Activated T-cell treated with anti-CD3 and anti-CD28 coated beads for 4 hours (primary cell): ENCODE measurements at regions not wholly inside any gene's neighbourhood (a gene's known extent, or its start where the extent isn't known, plus 50 kb on each side); places are given as distances from the start of the nearest gene placed in this dataset.
"Not testable (repeated sequence)": the region's sequence is repeated elsewhere in the genome, so short reads cannot be mapped to it uniquely, and the experiment has no call there.

Experiments used
- DNase-seq: peaks from one replicate; pipeline ENCODE4 v3.0.0-alpha.2; 2020

GRCh38 chr6:22171006-22171405 is 125.8 kb downstream of the PRL start:
- DNase-seq, result not testable (repeated sequence)

GRCh38 chr6:22171885-22172284 is 125.0 kb downstream of the PRL start:
- DNase-seq, result not testable (repeated sequence)

GRCh38 chr6:22173311-22173710 is 123.5 kb downstream of the PRL start:
- DNase-seq, result no peak

GRCh38 chr6:22180250-22180649 is 116.6 kb downstream of the PRL start:
- not testable (repeated sequence) for DNase-seq

GRCh38 chr6:22184371-22184770 is 112.5 kb downstream of the PRL start:
- DNase-seq, result no peak

- DNase-seq, result no peak
Observed at GRCh38 chr6:22189946-22190345, 106.9 kb downstream of the PRL start.

GRCh38 chr6:22194188-22194921 is 102.5 kb downstream of the PRL start:
- no peak for DNase-seq

- DNase-seq, result no peak
Observed at GRCh38 chr6:22199771-22200170, 97.1 kb downstream of the PRL start.

GRCh38 chr6:22204153-22204552 is 92.7 kb downstream of the PRL start:
- no peak for DNase-seq

GRCh38 chr6:22205266-22205665 is 91.6 kb downstream of the PRL start:
- no peak for DNase-seq

- DNase-seq, result no peak
Observed at GRCh38 chr6:22206106-22206505, 90.7 kb downstream of the PRL start.

- no peak for DNase-seq
Observed at GRCh38 chr6:22208026-22208425, 88.8 kb downstream of the PRL start.

GRCh38 chr6:22214314-22214713 is 82.5 kb downstream of the PRL start:
- DNase-seq, result no peak

GRCh38 chr6:22215474-22215873 is 81.4 kb downstream of the PRL start:
- not testable (repeated sequence) for DNase-seq

GRCh38 chr6:22218410-22218809 is 78.4 kb downstream of the PRL start:
- no peak for DNase-seq

- no peak for DNase-seq
Observed at GRCh38 chr6:22219925-22220324, 76.9 kb downstream of the PRL start.

- no peak for DNase-seq
Observed at GRCh38 chr6:22221211-22221610, 75.6 kb downstream of the PRL start.

- no peak for DNase-seq
Observed at GRCh38 chr6:22221630-22222029, 75.2 kb downstream of the PRL start.

GRCh38 chr6:22222469-22222868 is 74.4 kb downstream of the PRL start:
- DNase-seq, result no peak

- DNase-seq, result no peak
Observed at GRCh38 chr6:22227824-22228610, 68.8 kb downstream of the PRL start.

- no peak for DNase-seq
Observed at GRCh38 chr6:22231050-22231449, 65.8 kb downstream of the PRL start.

GRCh38 chr6:22231616-22232015 is 65.2 kb downstream of the PRL start:
- DNase-seq, result no peak

- no peak for DNase-seq
Observed at GRCh38 chr6:22236626-22237414, 60.0 kb downstream of the PRL start.
